Sigmoid colon (tissue), 6 donors: ENCODE measurements at regions not wholly inside any gene's neighbourhood (a gene's known extent, or its start where the extent isn't known, plus 50 kb on each side); places are given as distances from the start of the nearest gene placed in this dataset.

Source experiments
- DNase-seq: peaks from one replicate; pipeline ENCODE4 v3.0.0-alpha.2; 2019
- H3K27ac ChIP-seq, 4 donors: fragments of 200-600 bp; sonication (generic); one replicate each; pipeline ENCODE4 v1.5.1; 2016 to 2019; ENCODE audit warnings: mild to moderate bottlenecking in 1 of 4
- H3K27me3 ChIP-seq, 3 donors: fragments of 200-600 bp; sonication (generic); one replicate each; pipeline ENCODE4 v1.5.1; 2019; ENCODE audit warnings: mild to moderate bottlenecking in 1 of 3
- H3K36me3 ChIP-seq, 4 donors: fragments of 200-600 bp; sonication (generic); one replicate each; pipeline ENCODE4 v1.5.1; 2016 to 2019
- H3K4me1 ChIP-seq, 4 donors: fragments of 200-600 bp; sonication (generic); one replicate each; pipeline ENCODE4 v1.5.1; 2017 to 2019
- H3K4me3 ChIP-seq, 4 donors: fragments of 200-600 bp; sonication (generic); one replicate each; pipeline ENCODE4 v1.5.1; 2017 to 2019; ENCODE audit warnings: mild to moderate bottlenecking in 2 of 4, moderate library complexity in 1 of 4
- H3K9me3 ChIP-seq, 4 donors: fragments of 200-600 bp in 3 of 4; sonication (generic) in 3 of 4; one replicate each; pipeline versions ENCODE4 v1.5.1 to v1.6.1; 2013 to 2019
- CTCF ChIP-seq, 4 experiments: fragments of 450-650 bp in 3 of 4; fragments of 200-600 bp in 1 of 4; IDR thresholded peaks; one replicate each; pipeline ENCODE4 v1.5.1; 2016 to 2019; ENCODE audit warnings: antibody characterized with exemption in 4 of 4, mild to moderate bottlenecking in 3 of 4, moderate library complexity in 2 of 4
- EP300 ChIP-seq, 4 donors: sonication (generic); formaldehyde crosslinking; IDR thresholded peaks; one replicate each; pipeline ENCODE4 v1.6.1; 2017; ENCODE audit warnings: antibody characterized with exemption in 4 of 4
- POLR2A ChIP-seq, 2 donors: fragments of 450-650 bp; IDR thresholded peaks; one replicate each; pipeline ENCODE4 v1.6.1; 2016; ENCODE audit warnings: antibody characterized with exemption in 2 of 2, mild to moderate bottlenecking in 2 of 2, moderate library complexity in 2 of 2
- POLR2AphosphoS5 ChIP-seq, 4 donors: sonication (generic); formaldehyde crosslinking; IDR thresholded peaks; one replicate each; pipeline ENCODE4 v1.6.1; 2017; ENCODE audit warnings: antibody characterized with exemption in 4 of 4
- WGBS, 2 donors: extraction: QIAGEN DNeasy Blood & Tissue Kit; methylation state at CpG; one replicate each; pipeline ENCODE4 v1.1.7; 2013; 5-methylcytosine and 5-hydroxymethylcytosine counted together
- intact Hi-C: fragments of 100-400 bp; cut with DNase I; formaldehyde crosslinking; loops from one replicate; pipeline ENCODE4 v1.15.1; 2023
- donor health status: healthy with polysubstance abuse.
- donor health status: healthy.

GRCh38 chr6:2514965-2515543 lies 235.7 kb downstream of the MYLK4 start:
- DNase-seq, result no peak
- TF ChIP-seq EP300 (IDR thresholded peaks at IDR 0.05) (no peak), POLR2A (IDR thresholded peaks at IDR 0.05) (no peak), CTCF (IDR thresholded peaks at IDR 0.05) (no peak), POLR2AphosphoS5 (IDR thresholded peaks at IDR 0.05) (no peak)
- Histone ChIP-seq H3K4me3 (no peak overlapping the region), H3K27me3 (peaks cover 0 to 3% (median 0%) of the 10 kb centered on the region in 3 donors), H3K36me3 (no peaks in the 10 kb centered on the region), H3K9me3 (peaks cover 0 to 10% (median 2%) of the 10 kb centered on the region in 4 donors), H3K4me1 (no peaks in the 10 kb centered on the region), H3K27ac (no peak overlapping the region)
- intact Hi-C loops, result no loop called here
- WGBS, 2 donors, result 17 to 68% methylated on average over 15 of the region's 15 CpGs

- Histone ChIP-seq H3K27ac (no peak overlapping the region), H3K4me1 (no peaks in the 10 kb centered on the region), H3K27me3 (peaks cover 0 to 9% (median 0%) of the 10 kb centered on the region in 3 donors), H3K4me3 (no peak overlapping the region), H3K9me3 (no peaks in the 10 kb centered on the region), H3K36me3 (no peaks in the 10 kb centered on the region)
- DNase-seq, result no peak
- no peak for TF ChIP-seq POLR2A (IDR thresholded peaks at IDR 0.05)
- no peak for TF ChIP-seq POLR2AphosphoS5 (IDR thresholded peaks at IDR 0.05)
- no peak for TF ChIP-seq EP300 (IDR thresholded peaks at IDR 0.05)
- intact Hi-C loops, result no loop called here
- 65% methylated on average over 5 of the region's 5 CpGs for WGBS, 2 donors
Observed at GRCh38 chr6:2512802-2513201, 237.9 kb downstream of the MYLK4 start.

- no peaks in the 10 kb centered on the region for H3K9me3 ChIP-seq
- whole genome bisulfite sequencing, 2 donors, result 87 to 92% methylated on average over 13 of the region's 13 CpGs
- intact Hi-C loops, result no loop called here
Observed at GRCh38 chr6:2510316-2510715, 240.4 kb downstream of the MYLK4 start.

GRCh38 chr6:2509711-2510110 lies 241.0 kb downstream of the MYLK4 start:
- H3K4me1 ChIP-seq, result no peaks in the 10 kb centered on the region

More at GRCh38 chr6:2510316-2510715, 240.4 kb downstream of the MYLK4 start:
- Histone ChIP-seq H3K4me3 (no peak overlapping the region), H3K36me3 (no peaks in the 10 kb centered on the region), H3K27ac (no peak overlapping the region), H3K4me1 (no peaks in the 10 kb centered on the region), H3K27me3 (peaks cover 0 to 12% (median 0%) of the 10 kb centered on the region in 3 donors)
- DNase-seq, result no peak
- TF ChIP-seq EP300 (IDR thresholded peaks at IDR 0.05), result no peak
- no peak for TF ChIP-seq CTCF (IDR thresholded peaks at IDR 0.05)
- no peak for TF ChIP-seq POLR2AphosphoS5 (IDR thresholded peaks at IDR 0.05)
- no peak for TF ChIP-seq POLR2A (IDR thresholded peaks at IDR 0.05)

GRCh38 chr6:2508071-2508470 lies 242.7 kb downstream of the MYLK4 start:
- Histone ChIP-seq H3K4me1 (no peaks in the 10 kb centered on the region), H3K9me3 (no peaks in the 10 kb centered on the region), H3K4me3 (no peak overlapping the region), H3K27me3 (peaks cover 0 to 12% (median 0%) of the 10 kb centered on the region in 3 donors), H3K36me3 (no peaks in the 10 kb centered on the region), H3K27ac (no peak overlapping the region)
- DNase-seq, result no peak
- 55 to 86% methylated on average over 3 of the region's 3 CpGs for WGBS, 2 donors
- TF ChIP-seq POLR2A (IDR thresholded peaks at IDR 0.05) (no peak), CTCF (IDR thresholded peaks at IDR 0.05) (no peak), POLR2AphosphoS5 (IDR thresholded peaks at IDR 0.05) (no peak), EP300 (IDR thresholded peaks at IDR 0.05) (no peak)
- intact Hi-C loops, result no loop called here

More at GRCh38 chr6:2509711-2510110, 241.0 kb downstream of the MYLK4 start:
- 78 to 88% methylated on average over 16 of the region's 16 CpGs for WGBS, 2 donors
- no peak for TF ChIP-seq CTCF (IDR thresholded peaks at IDR 0.05)
- TF ChIP-seq POLR2A (IDR thresholded peaks at IDR 0.05), result no peak
- no peak for TF ChIP-seq EP300 (IDR thresholded peaks at IDR 0.05)
- TF ChIP-seq POLR2AphosphoS5 (IDR thresholded peaks at IDR 0.05), result no peak
- intact Hi-C loops, result no loop called here
- peaks cover 0 to 12% (median 0%) of the 10 kb centered on the region in 3 donors for H3K27me3 ChIP-seq
- no peak overlapping the region for H3K4me3 ChIP-seq
- no peaks in the 10 kb centered on the region for H3K9me3 ChIP-seq
- no peaks in the 10 kb centered on the region for H3K36me3 ChIP-seq
- H3K27ac ChIP-seq, result no peak overlapping the region
- DNase-seq, result no peak
